D341Med (cell line): ENCODE measurements at regions not wholly inside any gene's neighbourhood (a gene's known extent, or its start where the extent isn't known, plus 50 kb on each side); places are given as distances from the start of the nearest gene placed in this dataset.

ENCODE experiments used
- DNase-seq: peaks from one replicate; pipeline ENCODE4 v3.0.0; 2012; ENCODE audit warnings: low spot score

DNA sequence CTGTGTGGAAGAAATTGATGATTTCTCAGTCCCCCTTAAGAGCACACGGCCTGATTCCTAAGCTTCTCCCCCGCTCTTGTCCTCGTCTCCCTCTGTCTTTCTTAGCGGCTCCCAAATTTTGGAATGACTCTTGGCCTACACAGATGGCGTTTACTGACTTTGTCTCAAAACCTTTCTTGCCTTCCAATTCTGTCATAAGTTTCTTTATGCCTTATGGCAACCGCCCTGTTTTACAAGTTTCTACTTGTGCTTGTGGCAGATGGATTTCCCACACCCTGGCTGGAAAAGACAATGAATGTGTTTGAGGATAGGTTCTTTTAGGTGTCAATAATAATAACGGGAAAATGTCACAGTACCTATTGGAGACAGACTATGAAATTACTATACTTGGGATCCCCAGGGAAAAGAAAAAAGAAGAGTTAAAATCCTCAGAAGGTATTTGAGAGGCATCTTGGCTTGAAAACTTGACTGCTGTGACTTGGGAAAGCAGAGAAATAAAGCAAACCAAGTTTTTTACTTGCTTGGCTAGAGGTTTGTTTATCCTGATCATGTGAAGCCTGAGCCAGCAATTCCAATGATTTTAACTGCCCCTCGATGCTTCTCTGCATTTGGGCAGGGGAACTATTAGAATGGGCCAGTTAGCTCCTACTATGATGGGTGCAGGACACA lies 276.4 kb downstream of the HRH4 start:
- peak; percentile 3 for DNase-seq

DNA sequence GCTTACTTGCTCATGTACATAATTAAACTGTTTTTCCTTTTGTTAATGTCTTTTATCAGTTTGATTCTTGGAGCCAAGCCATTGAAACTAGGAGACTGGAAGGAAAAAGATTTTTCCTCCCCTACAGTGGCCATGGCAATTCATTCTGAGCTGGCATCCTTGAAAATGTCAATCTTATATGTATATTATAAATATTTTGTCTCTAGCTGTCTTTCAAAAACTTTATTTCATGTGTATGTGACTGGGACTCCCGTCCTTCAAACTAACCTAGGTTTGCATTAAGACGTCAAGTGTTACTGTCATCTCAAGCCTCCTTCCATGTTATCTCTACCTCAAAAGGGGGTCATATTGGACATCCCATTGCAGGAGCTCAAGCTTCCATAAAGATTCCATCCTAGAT lies 280.4 kb downstream of the HRH4 start:
- no peak for DNase-seq

DNA sequence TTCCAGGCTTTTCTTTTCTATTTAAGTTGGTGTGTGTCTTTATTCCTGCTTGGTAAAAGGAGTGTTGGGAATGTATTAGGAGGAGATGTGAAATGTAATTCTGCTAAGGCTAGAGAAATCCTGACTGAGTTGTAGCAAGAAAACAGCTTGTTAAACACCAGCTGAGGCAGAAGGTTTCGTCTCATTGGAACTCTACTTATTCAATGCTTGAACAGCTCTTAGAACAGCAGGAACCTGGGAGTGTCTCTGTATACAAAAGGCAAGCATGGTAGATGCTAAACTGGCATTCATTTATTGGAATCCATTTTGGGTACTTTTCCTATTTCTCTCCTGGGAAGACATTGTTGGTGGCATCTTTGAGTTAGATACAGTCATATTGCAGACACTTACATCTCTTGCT lies 280.9 kb downstream of the HRH4 start:
- DNase-seq = no peak

DNA sequence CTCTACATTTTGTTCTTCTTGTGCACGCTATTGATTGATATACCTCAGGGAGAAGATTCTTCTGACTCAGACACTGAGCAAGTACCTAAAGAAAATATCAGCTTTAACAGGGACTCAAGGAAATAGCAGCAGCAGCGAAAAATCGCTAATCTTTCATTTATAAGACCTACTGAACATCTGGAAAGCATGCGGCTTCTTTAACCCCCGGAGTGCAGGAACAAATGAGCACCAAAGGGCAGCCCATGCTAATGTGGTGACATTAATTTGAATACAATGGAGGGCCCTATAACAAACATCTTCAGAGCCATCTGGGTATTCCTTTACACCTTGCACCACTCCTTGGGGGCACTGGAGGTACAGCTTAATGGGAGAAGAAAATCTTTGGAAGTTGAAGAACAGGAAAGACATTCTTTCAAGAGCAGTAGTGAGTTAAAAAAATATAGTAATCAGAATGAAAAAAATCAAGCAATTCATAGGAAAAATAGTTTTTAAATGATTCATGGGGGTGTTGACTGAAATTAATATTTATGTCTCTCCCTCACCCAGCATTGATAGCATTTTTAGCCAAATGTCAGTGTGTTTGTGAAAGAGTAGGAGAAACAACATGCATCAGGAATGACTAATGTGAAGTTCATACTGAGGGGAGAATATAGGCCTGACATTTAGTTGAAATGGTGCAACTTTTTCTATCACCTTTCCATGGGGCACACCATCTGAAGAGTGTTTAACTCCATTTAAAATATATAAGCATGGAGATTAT lies 281.7 kb downstream of the HRH4 start:
- DNase-seq = no peak

DNA sequence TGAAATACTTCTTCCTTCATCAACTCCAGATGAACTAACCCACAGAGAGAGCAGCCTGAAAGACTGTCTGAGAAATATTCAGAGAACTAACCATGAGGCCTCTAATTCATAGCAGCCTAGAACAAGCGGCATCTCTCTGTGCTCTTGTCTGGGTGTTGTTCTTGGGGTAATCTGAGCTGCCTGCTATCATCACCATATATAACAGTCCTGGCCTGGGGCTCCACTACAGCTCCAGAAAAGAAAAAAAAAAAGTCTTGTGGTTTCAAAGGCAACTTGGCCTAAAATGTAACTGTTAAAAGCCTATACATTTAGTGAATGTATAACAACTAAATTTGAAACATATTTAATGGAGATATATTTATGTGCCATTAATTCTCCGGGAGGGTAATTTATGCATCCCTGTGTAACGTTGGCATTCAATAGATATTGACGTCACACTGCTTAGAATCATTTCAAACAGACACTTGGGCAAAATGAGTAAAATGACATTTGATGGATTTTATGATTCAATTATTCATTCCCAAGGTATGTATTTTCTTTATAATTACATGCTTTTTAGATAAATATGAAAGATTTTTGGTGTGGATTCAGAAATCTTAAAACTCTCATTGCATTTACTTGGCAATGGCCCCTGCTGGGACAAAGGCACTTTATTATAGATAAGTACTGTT lies 294.3 kb downstream of the HRH4 start:
- DNase-seq = no peak

DNA sequence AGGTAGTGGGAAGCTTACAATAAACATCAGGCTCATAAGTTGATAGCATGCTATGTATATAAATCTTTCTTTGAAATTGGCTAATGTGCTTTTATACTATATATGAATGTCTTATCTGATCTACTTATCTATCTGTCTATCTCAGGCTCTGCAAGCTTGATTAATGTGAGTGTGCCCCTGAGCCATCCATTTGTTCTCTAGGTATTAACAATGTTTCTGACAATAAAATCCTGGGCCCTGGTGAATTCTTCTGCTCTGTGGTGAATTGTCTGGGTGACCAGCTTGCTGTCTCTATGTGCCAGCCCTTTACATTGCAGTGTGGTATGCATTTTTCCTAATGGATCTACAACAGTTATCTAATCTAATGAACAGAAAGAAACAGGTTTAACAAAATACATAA lies 295.9 kb downstream of the HRH4 start:
- DNase-seq = no peak

DNA sequence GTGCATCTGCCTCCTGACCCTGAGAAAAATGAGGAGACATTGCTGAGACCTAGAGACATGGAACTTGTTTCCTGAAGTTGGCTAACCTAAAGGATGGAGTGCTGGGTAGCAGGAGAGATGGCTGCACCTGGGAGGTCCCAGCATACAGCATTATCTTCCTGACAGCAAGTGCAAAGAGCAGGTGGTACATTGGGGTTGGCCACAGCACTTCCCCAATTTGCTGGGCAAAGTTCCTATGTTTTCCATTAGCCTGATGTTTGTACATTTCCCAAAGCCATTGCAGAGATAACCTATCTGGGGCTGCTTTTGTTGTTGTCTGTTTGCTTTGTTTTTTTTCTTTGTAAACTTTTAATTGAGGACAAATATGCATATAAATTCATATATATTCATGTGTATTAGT lies 296.7 kb downstream of the HRH4 start:
- no peak for DNase-seq

DNA sequence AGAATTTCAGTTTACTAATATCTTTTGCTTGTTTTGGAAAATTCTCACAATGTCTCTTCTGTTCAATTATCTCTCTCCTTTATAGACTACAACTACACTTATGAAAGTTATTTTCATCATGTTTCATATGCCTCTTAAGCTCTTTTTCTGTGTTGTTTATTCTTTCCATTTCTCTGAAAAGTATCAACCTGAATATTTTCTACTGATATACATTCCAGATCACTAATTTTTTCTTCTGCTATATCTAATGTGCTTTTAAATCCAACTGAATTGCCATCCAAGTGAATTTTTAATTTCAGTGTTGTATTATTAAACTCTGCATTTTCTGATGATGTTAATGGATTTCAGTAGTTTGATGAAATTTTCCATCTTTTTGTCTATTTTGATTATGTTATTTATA lies 301.3 kb downstream of the HRH4 start:
- DNase-seq = no peak

DNA sequence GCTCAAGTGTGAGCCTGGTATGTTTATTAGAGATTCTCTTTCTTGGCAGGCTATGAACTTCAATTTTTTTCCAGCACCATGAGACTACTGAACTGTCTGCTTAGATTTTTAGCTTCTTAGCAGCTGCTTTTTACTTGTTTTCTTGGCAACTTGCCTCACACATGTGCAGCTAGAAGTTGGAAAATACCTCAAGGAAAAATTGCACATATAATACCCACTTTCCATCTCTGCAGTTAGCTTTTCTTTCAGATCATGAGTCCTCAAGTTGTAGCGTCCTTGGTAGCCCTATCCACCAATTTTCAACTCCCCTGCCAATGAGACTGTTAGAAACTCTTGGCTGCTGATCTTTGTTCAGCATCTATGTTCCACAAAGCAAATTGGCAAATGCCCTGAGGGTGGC lies 302.1 kb downstream of the HRH4 start:
- DNase-seq = no peak

DNA sequence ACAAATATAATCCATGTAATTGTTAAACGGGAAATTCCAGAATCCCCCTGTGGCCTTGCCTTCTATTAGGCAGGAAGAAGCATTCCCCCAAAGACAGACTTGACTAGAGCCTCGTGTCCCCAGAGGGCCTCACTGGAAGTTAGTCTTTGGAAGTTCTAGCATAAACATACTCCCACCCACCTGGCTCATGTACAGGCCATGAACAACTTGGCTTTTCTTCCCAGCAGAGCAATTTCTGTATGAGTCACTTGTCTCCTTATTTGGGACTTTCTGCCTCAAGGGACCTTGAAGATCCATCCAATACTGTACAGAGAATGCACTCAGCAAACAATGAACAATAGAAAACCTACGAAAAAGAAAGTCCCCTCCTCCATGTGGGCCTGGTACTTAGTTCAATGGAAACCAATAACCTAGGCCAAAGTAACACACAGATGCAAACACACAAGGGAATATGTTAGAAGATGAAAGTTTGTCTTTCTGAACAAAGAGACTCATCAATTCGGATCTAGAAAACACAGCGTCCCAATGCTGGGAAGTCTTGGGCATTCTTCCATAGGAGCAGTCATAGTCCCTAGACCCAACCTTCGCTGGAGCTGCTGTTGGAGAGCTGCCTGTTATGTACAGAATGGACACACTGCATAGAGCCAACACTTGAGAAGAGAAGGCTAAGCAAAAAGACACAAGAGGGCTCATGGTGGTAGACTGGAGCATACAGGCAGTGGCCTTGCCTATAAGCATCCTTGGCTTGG lies 303.5 kb downstream of the HRH4 start:
- DNase-seq = no peak

DNA sequence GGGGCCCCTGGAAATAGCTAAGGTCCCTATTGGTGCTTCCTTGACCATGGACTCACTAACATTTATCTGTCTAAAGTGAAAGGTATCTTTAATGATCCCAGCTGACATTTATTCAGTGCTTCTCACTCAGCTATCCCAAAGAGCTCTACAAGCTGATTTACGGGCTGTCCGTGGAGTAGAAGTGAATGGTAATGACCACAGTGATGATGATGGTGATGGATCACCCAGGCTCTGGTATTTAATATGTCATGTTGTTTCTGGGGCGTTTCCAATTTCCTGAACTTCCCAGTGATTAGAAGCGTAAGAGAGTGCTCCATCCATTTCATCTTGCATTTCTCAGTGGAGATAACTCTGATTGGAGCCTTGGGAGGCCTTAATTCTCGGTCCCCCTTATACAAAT lies 304.3 kb downstream of the HRH4 start:
- DNase-seq = no peak

DNA sequence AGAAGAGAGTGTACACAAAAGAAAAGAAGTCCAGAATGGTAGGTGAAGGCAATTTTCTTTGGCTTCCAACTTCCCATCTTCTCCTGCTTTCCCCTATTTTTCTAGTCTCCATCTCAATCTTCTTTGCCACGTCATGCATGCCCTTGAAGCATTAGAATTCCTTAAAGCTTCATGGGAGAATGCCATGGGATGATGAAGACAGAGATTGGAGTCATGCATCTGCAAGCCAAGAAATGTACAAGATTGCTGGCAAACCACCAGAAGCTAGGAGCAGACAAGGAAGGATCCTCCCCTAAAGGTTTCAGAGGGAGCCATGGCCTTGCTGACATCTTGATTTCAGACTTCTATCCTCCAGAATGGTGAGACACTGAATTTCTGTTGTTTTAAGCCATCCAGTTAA lies 305.9 kb downstream of the HRH4 start:
- no peak for DNase-seq

DNA sequence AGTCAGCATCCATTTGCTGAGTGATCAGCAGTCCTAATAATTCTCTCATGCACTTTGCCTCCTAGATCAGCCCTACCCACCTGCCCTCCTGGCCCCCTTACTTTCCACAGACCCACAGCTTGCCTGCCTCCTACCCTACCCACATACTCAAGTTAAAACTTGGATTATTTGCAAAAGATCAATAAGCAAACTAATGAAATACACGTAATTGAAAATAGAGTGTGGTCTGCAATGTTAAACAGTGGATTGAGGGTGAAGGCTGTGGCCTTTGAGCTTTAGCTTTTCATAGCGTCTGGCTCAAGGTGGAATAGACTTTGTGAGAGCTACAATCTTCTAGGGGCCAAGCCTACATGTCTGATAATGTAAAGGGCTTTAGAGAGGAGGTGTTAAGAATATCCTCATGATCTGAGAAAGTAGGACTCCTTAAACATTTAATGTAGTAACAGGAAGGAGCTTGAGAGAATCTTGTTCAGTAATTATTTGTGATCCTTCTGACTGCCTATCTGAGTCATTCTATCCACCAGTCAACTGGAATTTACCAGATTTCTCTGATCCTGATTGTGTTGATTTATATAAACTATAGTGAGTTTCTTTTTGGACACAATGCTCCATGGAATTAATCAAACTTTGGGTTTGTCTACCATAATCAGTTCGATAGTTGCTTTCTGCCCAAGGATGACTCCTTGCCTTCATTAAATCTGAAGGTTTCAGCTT lies 310.0 kb downstream of the HRH4 start:
- DNase-seq = no peak

DNA sequence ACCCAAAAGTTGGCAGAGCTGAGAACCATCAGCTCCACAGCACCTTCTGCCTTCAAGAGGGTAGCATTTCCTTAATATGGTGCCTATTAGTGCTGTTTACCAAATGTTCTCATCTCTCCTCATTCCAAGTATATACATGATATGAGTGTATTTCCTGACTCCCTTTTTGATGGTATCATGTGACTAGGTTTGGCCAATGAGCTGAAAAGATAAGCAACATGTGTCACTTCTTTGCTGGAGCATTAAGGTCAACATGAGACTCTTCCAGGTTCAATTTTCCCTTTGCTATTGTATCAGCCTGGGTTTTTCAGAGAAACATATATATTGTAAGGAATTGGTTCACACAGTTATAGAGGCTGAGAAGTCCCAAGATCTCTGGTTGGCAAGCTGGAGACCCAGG lies 310.9 kb downstream of the HRH4 start:
- DNase-seq = no peak

DNA sequence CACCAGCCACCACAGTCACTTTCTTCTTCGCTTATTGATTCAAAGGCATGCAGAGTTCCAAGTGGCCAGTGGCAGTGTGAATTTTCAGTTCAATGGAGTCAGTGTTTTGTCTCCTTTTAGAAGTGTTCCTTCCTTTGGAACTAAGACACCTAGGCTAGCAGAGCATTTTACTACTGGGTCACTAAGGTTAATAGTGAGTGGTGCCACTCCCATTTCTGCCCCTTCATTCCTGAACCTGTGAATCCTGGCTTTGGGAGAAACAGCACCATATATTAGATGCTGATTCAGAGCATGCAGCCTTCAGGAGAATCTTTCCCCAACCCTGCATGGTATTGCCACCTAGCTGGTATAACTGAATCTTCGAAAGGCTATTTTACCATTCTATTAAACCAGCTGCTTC lies 312.7 kb downstream of the HRH4 start:
- no peak for DNase-seq

DNA sequence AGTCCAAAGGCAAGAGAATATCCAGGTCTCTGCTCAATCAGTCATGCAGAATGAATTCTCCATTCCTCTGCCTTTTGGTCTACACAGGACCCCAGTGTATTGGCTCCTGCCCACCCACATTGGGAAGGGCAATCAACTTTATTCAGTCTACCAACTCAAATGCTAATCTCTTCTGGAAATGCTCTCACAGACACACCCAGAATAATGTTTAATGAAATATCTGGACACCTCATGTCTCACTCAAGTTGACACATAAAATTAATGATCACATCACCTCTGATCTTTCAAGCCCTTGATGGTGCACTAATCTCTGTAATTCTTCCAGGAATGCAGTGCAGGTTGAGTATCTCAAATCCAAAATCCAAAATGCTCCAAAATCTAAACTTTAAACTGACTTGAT lies 315.6 kb downstream of the HRH4 start:
- no peak for DNase-seq

DNA sequence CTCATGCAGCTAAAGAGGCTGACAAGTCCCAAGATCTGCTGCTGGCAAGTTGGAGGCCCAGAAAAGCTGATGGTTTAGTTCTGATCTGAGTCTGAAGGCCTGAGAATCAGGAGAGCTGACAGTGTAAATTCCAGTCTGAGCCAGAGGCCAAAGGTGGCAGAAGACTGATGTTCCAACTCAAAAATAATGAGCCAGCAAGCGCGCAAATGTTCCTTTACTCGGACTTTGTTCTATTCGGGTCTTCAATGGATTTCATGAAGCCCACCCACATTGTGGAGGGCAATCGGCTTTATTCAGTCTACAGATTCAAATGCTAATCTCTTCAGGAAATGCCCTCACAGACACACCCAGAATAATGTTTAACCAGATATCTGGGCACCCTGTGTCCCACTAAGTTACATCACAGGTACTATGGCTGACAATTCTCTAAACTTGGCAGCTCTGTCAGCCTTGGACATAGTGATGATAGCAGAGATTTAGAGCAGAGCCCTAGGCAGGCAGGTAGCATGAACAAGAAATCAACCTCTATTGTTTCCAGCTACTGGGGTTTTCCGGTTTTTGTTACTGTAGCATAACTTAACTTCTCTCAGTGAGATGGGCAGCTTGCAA lies 318.5 kb downstream of the HRH4 start:
- no peak for DNase-seq

DNA sequence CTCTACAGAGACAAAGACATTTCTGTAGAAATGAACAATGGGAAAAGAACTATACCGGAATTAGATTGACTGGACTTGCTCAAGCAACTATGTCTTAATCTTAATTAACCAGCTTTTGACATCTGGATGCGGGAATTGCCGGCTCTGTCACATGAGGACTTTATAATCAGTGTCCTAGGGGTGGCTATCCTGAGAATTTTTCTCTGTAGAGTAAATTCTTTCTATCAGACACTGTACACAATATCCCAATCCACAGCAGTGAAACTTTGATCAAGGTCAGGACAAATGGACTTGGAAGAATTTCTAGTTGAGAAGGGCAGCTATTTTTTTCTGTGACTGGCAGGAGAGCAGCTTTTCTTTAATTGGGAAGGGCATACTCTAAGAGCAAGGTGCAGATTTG lies 322.1 kb downstream of the HRH4 start:
- DNase-seq = no peak

DNA sequence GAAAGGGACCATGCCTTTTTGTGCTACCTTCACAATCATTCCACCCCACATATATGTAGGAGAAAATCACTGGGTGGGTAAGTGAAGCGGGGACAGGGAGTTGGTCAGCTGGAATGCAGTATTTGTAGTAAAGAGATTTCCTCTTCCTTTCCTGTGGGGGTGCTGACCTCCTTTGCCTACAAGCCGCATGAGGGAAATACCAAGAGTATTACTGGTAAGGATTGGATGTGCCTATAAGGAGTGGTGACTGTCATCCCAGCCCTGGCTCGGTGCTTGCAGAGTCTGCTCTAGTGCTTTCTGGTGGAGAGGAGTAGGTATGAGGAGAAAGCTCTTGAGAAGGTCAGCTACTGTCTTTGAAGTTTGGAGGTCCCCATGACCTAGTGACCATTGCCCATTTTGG lies 324.6 kb downstream of the HRH4 start:
- no peak for DNase-seq

DNA sequence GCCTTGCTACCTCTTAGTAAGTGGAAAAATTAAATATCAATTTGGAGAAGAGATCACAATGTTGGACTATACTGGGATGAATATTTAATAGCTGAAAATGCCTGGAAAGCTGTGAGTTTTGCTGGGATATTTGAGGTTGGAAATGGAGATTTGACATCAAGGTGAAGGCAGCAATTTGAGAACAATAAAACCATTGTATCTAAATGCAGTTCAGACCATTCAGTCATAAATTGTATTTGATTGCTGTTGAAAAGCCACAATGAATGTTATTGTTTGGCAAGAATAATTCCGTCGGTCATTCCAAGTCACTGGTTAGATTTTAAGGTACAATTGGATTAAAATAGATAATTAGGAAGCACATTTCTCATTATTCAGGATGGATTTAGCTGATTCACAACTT lies 325.6 kb downstream of the HRH4 start:
- no peak for DNase-seq

DNA sequence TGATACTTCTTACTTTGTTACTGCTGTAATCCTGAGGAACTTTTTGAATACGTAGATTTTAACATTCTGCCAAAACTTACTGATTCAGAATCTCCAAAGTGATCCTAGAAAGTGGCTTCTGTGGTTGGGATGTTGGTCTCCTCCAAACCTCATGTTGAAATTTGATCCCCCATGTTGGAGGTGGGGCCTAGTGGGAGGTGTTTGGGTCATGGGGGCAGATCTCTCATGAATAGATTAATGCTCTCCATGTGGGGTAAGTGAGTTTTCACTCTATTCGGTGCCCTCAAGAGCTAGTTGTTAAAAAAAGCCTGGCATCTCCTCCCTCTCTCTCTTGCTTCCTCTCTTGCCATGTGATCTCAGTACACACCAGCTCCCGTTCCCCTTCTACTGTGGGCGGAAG lies 329.9 kb downstream of the HRH4 start:
- DNase-seq = no peak
